HG03565 (cell line): ENCODE measurements at regions not wholly inside any gene's neighbourhood (a gene's known extent, or its start where the extent isn't known, plus 50 kb on each side); places are given as distances from the start of the nearest gene placed in this dataset.

Experiments
- ATAC-seq: cut with Tn5 transposase; IDR thresholded peaks from one replicate; pipeline ENCODE4 v1.9.1; 2021; ENCODE audit warnings: mild to moderate bottlenecking, moderate library complexity; ENCODE audit not compliant: unreplicated experiment

DNA sequence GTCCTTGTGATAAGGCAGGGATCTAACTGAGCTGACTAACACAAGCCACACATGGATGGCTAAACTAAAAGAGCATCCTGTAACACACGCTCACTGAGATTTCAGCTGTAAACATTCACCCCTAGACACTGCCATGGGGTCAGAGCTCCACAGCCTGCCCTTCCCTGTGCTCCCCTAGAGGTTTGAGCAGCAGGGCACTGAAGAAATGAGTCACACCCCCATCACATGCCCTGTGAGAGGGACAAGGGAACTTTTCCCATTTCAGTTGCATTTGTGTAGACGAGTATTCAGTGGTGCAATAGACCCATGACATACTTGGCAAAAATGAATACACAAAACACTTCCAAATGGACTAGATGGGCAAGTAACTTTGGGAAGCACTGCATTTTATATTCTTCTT lies 402.4 kb upstream of the LRRTM1 start:
- no peak for ATAC-seq

DNA sequence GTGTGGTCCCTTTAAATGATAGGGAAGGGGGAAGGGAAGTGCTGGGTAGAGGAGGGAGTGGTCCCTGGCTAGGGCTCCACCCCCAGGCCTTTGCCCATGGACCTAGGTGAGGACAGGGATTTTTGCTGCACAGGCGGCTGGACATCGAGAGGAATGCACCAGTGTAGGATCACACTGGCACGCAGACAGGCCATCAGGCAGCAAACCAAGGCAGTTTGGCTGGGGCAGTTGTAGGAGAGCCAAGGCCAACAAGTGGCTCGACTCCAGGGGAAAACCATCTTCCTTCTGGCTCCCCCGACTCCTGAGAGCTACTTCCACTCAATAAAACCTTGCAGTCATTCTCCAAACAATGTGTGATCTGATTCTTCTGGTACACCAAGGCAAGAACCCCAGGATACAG lies 402.0 kb upstream of the LRRTM1 start:
- ATAC-seq, result no peak

DNA sequence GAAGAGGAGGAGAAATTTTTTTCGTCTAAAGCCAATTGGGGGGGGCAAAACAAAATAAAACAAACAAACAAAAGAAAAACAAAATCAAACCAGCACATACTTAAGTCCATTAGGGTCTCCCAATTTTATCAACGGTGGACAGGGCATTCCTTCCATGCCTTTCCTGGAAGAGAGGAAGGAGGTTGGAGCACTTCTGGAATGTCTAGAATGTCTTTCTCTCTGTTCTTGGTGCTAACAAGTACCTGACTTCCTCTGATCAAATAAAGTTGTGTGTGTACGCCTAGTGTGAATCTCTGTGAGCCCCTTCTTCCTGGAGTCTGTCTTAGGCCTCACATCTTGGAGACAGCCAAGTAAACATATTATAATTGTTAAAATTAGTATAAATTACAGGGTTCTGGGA lies 399.0 kb upstream of the LRRTM1 start:
- ATAC-seq, result no peak

DNA sequence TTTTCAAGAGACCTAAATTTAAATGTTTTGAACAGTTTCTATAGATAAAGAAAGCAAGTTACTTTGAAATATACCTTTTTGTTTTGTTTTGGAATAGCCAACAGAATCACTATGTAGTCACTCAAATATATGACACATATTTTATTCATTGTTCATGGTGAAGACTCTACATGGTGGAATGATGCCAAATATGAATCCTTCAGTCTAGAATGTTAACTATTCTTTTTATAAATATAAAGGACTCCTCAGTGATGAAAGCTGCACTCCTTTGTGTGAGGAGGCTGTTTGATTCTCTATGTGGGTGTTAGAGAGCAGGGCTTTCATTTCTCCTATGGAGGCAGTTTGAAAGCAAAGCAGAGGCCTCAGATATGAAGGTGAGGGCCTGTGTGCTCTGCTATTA lies 396.4 kb upstream of the LRRTM1 start:
- no peak for ATAC-seq
